ENCODE measurements at regions not wholly inside any gene's neighbourhood (a gene's known extent, or its start where the extent isn't known, plus 50 kb on each side); places are given as distances from the start of the nearest gene placed in this dataset.

DNA sequence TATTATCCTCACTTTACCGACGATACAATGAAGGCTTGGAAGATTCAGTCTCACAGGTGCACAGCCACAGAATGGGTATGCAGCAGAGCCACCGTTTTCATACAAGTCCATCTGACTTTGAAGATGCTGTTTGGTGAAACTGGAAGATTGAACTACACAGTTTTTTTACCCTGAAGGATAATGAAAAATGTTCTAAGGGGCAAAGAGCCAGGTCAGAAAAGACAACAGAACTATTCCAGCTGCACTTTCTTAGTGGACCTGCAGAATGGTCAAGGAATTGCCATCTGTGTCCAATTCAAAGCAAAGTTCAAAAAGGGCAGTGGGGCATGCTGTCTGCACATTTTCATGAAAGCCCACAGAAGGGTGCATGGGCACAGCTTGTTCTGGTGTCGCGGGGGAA, 127.6 kb upstream of the PDZRN3 start:
- no peak for DNase-seq (ENCODE audit: low read depth)

DNA sequence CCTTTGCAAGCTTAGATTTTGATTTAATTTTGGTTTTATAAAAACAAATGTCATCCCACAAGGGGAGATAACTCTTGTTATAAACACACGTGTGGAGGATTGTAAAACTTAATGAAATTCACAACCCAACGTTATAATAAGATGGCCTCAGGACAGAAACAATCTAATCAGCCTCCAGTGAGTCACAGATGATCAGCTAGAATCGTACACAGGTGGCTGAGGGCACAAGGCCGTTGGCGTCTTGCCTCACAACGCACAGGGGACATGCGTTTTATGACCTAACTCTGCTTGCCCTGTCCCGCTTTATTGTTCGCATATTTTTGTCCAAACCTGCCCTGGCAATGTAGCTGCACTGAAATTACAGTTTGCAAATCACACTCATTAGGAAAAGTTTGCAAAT, 121.9 kb upstream of the PDZRN3 start:
- DNase-seq (ENCODE audit: low read depth) = no peak

DNA sequence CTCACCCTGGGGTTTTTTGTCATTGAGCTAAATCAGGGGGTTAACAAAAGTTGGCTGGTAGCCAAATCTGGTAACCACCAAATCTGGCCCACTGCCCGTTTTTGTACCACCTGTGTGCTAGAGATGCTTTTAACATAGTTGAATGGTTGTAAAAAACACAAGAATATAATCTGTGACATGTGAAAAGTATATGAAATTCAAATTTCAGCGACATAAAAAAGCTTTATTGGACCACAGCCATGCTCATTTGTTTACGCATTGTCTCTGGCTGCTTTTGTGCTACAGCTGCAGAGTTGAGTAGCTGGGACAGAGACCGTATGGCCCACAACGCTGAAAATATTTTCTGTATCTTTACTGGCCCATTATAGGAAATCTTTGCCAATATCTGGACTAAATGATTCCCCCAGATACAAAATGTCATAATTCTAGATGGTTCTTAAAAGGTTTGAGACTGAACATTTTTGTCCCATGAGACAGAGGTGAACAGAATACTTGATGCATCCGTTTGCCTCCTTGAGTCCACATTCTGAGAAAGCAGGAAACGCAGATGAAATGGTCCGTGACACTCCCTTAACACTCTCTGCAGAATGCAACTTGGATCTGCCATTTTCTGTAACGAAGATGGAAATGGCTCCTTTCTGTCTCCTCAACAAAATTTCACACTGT, 120.9 kb upstream of the PDZRN3 start:
- no peak for DNase-seq (ENCODE audit: low read depth)

DNA sequence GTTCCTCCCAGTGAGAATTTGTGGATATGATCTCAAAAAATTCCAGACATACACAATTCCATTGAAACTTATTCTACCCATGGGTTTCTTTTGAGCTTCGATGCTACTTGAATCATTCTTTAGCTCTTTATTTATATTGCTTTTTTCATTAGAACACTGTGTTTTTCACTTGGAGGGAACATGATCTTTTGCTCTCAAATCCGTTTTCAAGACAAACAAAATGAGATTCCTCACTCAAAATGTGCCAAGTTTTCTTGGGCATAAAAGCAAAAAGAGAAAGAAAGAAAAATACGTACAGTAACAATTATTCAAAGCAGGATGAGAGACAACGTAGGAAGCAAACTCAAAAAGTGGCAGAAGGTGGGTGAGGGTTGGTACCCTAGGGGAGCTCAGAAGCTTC, 118.8 kb upstream of the PDZRN3 start:
- DNase-seq (ENCODE audit: low read depth) = no peak

DNA sequence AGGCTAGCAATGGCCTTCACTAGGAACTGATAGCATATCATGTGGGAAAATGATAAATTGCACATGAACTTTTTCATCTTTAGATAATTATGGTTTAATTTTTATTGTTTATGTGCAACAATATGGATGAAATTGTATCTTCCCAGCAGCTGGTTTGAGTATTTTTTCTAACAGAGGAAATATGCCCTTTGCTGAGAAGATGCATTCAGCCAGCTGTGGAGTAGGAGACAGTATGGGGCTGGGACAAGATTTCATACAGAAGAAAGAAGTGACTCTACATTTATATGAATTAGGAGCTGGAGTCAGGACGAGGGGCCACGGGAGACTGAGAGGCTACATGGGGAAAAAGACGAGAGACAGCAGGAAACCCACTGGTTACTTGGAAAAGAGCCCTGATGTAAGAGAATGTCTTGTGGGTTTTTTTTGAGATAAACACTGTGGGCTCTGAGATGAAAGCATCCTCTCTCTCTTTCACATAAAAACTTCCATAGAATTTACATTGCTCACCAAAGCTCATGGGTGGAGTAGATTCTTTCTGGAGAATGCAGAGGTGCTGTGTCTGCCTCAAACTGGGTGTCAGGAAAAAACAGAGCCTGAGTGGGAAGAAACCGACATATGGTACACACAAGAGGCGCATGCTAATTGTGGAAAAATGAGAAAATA, 115.2 kb upstream of the PDZRN3 start:
- no peak for DNase-seq (ENCODE audit: low read depth)

DNA sequence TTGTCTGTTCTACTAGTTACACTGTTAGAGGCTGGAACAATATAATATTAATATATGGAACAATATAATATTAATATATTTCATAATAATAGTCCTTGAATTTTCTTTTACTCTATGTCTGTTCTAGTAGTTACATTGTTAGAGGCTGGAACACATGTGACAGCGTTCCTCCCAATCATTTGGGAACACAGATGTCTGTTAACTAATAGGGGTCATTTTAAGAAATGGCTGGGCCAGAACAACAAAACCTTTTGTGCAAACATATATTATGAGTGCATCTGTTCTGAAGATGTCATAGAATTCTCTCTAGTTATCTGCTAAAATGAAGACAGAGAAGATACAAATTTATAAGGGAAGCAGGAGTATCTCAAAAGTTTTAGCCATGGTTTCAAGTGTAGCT, 114.0 kb upstream of the PDZRN3 start:
- DNase-seq (ENCODE audit: low read depth) = no peak

DNA sequence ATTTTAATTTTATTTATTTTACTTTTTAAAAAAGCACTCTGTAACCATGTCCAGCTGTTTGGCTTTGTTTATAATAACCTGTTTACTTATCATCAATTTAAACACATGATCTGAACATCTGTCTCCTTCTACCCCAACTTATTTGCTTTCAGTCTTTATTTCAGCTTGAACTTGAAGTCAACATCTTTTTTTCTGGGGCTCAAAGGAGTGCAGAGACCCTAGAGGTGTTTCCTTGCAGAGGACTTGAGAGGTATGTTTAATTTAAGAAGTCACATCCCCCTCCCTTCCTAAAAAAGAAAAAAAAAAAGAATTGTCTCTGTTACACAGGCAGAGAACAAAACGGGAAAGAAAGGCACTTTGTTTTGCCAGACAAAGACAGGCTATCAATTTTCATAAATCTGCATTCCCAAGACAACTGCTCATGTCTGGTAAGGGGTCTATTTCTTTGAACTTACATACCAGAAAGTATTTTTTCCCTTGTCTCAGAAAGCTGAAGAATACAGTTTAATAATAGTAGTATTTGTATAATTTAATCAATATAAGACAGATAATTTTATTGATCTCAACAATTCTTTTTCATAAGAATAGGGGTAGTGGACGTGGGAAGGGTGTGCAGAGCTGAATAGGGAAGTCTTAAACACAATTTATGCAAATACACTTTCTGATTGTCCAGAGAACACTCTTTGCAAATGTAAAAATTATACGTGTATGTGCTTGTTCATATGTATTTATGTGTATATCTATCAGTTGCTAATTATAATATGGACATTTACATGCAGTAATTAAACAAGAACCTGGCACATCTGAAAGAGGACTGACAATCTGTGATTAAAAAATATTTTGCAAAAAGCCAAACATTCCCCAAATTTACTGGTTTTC, 109.7 kb upstream of the PDZRN3 start:
- no peak for DNase-seq (ENCODE audit: low read depth)

DNA sequence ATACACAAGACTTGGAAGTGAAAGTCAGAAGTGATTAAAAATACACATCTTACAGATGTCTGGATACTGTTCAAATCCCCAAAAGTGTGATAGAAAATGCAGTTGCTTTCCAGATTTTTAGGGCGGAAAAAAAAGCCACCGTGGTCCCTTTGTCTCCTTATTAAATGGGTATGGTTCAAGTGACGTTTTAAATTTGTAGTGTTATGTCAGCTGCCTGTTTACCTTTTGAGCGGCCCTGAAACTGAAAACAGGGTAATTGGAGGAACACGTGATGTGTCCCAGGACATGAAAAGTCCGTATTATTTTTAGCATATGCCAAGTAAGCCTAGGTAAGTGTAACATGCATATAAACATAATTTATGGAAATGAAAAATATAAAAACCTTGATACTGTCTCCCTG, 109.0 kb upstream of the PDZRN3 start:
- DNase-seq (ENCODE audit: low read depth) = no peak

DNA sequence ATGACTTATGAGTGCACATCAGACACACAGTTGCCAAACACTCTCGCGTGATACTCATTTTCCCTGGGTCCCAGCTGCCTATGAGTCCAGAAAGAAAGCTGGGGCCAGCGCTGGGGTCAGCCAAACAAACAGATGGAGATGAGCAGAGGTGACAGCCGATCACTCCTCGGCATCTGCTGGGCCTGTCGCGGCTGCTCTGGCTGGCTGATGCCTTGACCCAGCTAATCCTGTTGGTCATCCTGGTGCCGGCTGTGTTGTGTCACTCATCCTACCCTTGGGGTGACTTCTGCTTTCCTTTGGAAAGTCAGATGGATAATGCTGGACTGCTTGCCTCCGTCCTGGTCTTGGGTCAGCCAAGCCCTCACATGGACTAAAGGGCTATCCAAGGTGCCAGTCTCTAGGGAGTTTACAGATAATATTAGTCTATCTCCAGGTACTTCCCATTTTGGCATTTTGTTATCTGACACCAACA, 105.3 kb upstream of the PDZRN3 start:
- DNase-seq (ENCODE audit: low read depth) = no peak

DNA sequence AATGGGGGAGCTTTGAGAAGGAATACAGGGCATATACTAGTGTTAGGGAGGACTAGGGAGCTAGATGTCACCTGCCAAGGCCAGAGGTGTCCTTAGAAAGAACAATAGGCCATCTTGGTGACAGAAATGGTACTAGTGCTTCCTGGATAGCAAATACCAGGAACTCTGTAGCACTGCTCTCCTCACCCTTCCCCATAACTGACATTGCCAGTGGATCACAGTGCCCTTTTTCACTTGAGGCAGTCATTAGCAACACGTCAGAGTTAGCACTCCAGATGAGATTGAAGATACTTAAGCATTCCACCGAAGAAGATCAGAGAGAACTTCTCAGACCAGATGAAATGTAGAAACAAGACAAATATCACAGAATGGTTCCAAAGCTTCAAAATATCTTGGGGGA, 103.1 kb upstream of the PDZRN3 start:
- no peak for DNase-seq (ENCODE audit: low read depth)

DNA sequence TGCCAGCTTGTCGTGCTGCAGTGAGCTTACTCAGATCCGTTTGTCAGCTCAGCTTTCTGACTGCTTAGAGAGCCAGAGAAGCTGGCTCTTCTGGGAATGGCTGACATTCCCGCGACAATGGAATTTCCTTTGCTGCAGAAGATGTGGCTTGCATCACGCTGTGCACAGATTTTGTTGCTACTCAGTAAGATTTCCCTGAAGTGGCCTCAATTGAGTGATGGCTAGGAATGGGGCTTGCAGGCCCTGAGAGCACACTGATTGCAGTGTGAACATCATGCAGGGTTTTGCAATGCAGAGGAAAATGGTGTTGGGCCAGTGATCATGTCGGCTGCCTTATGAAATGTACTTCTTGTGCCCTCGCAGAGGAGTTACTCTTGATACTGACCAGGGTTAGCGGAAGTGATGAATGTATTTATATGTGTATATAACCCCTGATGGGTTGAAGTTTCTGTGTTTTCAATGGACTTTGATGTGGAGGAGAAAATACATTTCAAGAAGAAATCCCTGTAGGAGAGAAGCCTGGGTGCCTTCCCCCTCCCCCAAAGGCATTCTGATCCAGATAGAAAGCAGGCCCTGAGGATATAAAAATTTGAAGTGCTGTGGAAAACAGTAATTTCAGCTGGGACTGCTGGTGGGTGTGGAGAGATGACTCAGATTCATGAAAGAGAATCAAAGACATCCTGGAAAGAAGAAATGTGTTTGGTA, 102.5 kb upstream of the PDZRN3 start:
- peak; percentile 66 for DNase-seq (ENCODE audit: low read depth)

DNA sequence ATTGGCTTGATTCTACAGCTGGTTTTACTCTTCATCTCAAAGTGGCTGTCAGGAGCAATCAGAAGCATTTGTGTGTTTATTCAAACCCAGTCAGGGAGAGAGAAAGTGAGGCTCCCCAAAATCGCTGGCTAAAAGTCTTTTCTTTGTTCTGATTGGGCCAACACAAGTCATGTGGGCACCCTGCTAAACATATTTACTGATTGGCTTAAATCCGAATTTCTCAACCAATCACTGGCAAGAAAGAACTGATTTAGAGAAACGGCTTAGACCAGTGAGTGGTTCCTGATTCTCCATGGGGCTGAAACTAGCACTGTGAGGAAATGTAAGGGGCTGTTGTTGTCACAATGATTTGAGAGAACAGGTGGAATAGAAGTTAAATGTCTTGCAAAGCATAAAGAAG, 98.9 kb upstream of the PDZRN3 start:
- DNase-seq (ENCODE audit: low read depth) = no peak

DNA sequence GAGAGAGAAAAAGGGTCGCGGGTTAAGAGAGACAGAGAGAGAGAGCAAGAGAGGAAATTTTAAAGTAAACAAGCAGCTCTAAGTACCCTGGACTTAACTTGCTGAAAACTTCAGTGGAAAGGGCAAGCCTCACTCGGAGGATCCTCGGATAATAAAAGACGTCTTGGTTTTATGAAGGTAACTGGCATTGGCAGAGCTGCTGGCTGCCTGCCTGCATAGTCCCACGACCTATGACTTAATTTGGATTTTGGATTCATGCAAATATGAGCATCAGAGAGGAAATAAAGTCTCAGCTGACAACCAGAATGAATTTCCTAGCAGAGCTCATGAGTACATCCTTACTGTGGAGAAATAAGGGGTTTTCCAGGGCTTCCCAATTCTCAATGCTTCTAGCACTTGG, 95.1 kb upstream of the PDZRN3 start:
- peak; percentile 47 for DNase-seq (ENCODE audit: low read depth)

DNA sequence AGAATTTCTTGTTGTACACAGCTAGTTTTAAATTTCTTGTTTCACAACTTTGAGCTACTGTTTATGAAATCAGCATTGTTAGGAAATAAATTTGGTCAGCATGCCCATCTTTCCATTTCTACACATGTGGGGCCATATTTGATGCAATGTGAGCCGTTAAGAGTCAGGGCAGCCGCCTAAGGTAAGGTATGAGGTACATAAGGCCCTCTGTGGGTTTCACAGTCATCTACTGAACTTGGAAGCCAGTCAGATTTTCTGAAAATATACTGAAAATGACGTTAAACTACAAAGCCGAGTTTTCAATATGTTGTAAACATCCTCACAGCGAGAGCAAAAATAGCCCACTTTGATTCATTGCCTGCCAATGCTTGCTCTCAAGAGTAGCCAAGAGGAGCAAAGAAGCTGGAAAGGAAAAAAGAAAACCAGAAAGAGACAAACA, 94.7 kb upstream of the PDZRN3 start:
- no peak for DNase-seq (ENCODE audit: low read depth)

DNA sequence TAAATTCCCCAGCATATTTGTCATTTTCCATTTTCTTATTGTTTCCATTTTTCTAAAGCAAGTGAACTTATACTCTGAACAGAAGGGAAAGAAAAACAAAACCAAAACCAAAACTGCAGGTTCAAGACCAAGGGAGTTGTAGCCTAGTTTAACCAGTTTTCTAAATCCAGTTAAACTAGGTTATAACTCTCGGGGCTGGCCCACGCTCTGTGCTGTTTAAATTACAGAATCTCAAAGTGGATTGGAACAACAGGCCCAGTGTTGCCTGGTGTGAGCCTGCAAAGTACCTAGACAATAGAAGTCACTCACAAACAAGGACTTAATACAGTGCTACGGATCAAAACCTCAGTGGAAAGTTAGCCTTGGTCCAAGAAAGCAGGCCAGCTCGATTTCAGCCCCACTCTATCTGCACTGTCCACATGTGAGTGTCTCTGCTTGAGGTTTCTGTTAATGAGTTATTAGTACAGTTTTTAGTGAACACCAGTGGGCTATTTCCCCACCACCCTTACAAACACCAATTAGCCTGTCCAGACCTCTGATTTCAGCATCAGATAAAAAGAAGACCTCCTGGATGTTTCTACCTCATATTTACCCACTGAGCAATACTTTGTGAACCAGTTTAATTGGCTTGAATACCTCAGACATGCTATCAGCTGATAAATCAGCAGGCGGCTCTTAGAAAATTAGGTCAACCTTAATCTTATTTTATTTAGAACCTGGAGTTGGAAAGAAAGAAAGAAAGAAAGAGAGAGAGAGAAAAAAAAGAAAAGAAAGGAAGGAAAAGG, 93.8 kb upstream of the PDZRN3 start:
- no peak for DNase-seq (ENCODE audit: low read depth)

DNA sequence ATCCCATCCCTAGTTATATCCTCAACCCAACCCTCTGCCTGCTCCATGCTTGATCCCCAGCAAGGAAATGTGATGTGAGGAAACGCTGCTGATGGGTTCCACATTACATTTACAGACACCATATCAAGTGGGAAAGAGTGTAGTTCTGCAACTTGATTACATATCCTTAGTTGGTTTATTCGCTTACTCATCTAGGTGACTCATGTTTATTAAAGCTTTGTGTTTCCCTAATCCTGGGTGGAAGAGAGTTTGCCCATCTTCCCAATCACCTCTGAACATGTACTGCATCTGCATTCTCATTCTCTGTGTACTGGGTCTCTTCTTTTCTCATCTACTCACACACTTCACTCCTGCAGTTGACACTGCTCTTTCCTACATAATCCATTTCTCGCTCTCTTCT, 91.7 kb upstream of the PDZRN3 start:
- DNase-seq (ENCODE audit: low read depth) = peak; percentile 25

DNA sequence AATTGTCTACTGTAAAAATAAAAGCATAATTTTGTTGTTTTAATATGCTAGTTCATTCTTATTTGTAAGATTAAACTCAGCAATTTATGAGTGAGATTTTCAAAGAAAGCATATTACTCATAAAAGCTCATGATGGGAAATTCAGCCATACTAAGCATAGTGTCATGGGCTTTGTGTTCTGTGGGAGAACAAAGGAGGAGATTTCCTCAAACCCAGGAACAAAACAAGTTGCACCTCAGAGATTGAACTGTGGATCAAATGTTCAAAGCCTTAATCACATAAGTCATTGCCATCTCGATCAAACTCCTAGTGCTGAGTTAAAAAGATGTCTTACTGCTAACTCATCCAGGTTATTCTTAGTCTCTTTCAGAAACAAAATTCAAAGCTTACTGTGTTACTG, 85.6 kb upstream of the PDZRN3 start:
- peak; percentile 24 for DNase-seq (ENCODE audit: low read depth)

DNA sequence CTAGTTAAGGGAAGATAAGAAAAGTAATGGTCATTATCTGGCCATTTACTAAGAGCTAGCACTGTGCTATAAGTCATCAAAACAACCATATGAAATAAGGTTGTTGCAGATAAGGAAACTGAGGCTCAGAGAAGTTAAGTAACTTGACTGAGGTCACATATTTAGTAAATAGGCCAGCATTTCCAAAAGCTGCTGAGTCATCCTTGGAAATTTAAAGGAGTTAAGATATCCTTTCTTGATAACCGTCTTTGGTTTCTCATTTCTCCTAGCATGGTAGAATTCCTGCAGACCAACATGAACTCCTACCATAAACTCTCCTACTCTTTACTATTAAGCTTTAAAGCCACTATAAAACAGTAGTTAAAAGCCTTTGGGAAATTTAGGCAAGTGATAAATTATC, 85.0 kb upstream of the PDZRN3 start:
- no peak for DNase-seq (ENCODE audit: low read depth)

DNA sequence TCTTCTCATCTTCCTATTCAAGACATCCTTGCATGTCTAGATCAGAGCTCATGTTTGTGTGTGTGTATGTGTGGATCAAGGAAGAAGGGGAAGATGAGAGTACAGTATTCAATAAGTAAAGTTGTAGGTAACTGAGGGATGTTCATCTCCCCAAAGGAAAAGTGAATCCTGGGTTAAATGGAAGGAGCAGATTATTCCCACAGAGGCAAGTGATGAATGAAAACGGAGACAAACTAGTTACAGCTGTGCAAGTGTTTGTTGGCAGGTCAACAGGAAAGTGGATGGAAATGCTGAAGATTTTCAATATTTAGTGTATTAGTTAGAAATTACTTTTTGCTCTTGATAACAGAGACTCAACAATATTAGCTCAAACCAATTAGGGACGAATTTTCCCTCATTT, 84.2 kb upstream of the PDZRN3 start:
- no peak for DNase-seq (ENCODE audit: low read depth)

DNA sequence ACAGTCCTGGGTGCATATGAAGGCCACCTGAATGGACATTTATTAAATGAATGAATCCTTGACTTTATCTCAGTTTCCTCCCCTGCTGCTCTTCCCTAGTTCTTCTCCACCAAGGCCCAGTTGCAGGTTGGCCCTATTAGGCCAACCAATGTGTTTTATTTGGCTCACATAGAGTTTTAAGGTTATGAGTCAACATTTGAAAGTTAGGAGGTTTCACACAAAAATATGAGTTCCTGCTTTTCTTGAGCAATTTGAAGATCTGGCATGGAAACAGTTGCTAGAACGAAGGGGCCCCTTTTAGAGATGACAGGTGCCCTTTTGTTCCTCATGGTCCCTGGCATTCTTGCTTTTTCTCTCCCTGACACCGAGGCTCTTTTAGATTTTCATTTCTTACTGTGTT, 83.0 kb upstream of the PDZRN3 start:
- DNase-seq (ENCODE audit: low read depth) = peak; percentile 52

DNA sequence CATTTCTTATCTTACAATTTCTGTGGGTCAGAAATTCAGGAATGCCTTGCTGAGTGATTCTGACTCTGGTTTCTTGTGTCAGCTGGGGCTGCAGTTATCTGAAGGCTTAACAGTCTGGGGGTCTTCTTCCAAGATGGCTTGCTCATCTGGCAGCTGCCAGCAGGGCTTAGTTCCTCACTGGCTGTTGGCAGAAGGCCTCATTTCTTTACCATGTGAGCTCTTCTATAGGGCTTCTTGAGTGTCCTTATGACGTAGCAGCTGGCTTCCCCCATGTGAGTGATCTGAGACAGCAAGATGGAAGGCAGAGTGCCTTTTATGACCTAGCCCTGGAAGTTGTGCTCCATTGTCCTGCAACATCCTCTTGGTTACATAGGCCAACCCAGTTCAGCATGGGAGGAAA, 82.0 kb upstream of the PDZRN3 start:
- no peak for DNase-seq (ENCODE audit: low read depth)

DNA sequence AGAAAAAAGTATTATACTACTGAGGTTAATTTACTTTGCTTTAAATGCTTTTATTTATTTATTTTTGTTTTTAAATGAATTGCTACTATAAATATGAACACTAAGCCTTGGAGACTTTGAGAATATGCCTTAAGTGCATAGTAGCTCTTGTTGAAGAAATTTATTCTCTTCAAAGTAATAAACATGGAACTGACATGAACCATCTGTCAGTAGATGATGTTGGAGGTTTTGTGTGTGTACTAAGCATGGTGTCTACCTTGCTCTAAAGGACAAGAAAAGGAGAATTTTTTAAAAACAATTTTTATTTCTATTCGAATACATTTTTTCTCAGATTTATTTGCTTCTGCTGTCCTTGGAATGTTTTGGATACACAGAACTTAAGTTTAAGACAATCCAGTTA, 81.1 kb upstream of the PDZRN3 start:
- no peak for DNase-seq (ENCODE audit: low read depth)
